Left lung (tissue), 4 donors: ENCODE measurements at regions not wholly inside any gene's neighbourhood (a gene's known extent, or its start where the extent isn't known, plus 50 kb on each side); places are given as distances from the start of the nearest gene placed in this dataset.
"Not testable (repeated sequence)": the region's sequence is repeated elsewhere in the genome, so short reads cannot be mapped to it uniquely, and the experiment has no call there.

Experiments
- ATAC-seq: fragments of 200-7000 bp; cut with Tn5 transposase; one replicate; pipeline ENCODE4 v1.9.1; 2020; ENCODE audit warnings: moderate library complexity
- DNase-seq, 4 donors: peaks; one replicate each; pipeline ENCODE4 v3.0.0-alpha.2; 2013 to 2020
- H3K27ac ChIP-seq, 2 donors: fragments of 200-600 bp; sonication (generic) in 1 of 2; one replicate each; pipeline versions ENCODE4 v1.5.0 to v1.8.0; 2020 to 2021
- H3K27me3 ChIP-seq, 2 donors: fragments of 200-600 bp; sonication (generic) in 1 of 2; one replicate each; pipeline versions ENCODE4 v1.5.0 to v1.8.0; 2020 to 2021
- H3K36me3 ChIP-seq, 2 donors: fragments of 200-600 bp; sonication (generic) in 1 of 2; one replicate each; pipeline versions ENCODE4 v1.5.0 to v1.8.0; 2020 to 2021
- H3K4me1 ChIP-seq, 2 donors: fragments of 200-600 bp; one replicate each; pipeline ENCODE4 v1.8.0; 2021
- H3K4me3 ChIP-seq, 2 donors: fragments of 200-600 bp; sonication (generic) in 1 of 2; one replicate each; pipeline versions ENCODE4 v1.5.0 to v1.8.0; 2020 to 2021; ENCODE audit warnings: mild to moderate bottlenecking in 1 of 2
- H3K9me3 ChIP-seq, 2 donors: fragments of 200-600 bp; sonication (generic) in 1 of 2; one replicate each; pipeline versions ENCODE4 v1.5.0 to v1.8.0; 2020 to 2021
- intact Hi-C, 2 donors: fragments of 100-400 bp; cut with DNase I; formaldehyde crosslinking; loops; one replicate each; pipeline versions ENCODE4 v1.11.2 to v1.14.2; 2022
- TF ChIP-seq, protein P1 (sequence below), 2 donors: fragments of 200-600 bp; sonication (generic) in 1 of 2; IDR thresholded peaks; one replicate each; pipeline versions ENCODE4 v1.5.0 to v1.8.0; 2021; ENCODE audit warnings: antibody characterized with exemption in 2 of 2
- donor health status: DM: no; HTN: yes; CAD: no.
- donor health status: DM: no; HTN: no; CAD: no.

- ATAC-seq, H3K27me3 ChIP-seq, H3K4me1 ChIP-seq, H3K4me3 ChIP-seq, H3K27ac ChIP-seq, DNase-seq, H3K36me3 ChIP-seq, intact Hi-C loops: not testable (repeated sequence)
- H3K9me3 ChIP-seq, result peaks cover 0 to 13% of the 10 kb centered on the region in 2 donors
Measured at GRCh38 chr21:10270211-10270610, 251.2 kb upstream of the TPTE start.

DNA sequence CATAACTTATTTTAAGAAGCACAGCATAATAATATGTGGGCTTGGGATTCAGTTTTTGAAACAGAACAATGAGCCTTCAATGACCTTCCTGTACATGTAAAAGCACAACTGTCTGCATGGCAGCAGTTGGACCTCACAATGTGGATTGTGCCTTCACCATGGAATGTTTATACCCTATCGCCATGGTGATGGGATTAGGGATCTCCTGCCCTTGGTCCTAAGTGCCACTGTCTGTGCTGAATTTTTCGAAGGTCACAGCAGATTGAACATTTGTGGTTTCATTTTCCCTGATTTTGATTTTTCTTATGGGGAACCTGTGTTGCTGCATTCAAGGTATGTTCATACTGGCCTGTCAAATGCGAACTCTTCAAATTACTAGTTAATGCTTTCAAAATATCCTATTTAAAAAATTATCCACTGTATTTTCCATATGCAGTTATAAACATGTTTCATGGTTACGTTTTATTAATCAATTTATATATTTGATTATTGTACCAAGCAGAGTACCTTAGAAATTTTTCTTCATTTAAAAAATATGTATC, 249.6 kb upstream of the TPTE start:
- H3K4me1 ChIP-seq, H3K4me3 ChIP-seq, intact Hi-C loops, H3K27me3 ChIP-seq, ATAC-seq, H3K36me3 ChIP-seq, H3K27ac ChIP-seq, DNase-seq: not testable (repeated sequence)
- H3K9me3 ChIP-seq, result peaks cover 0 to 13% of the 10 kb centered on the region in 2 donors

GRCh38 chr21:10272216-10272615, 249.2 kb upstream of the TPTE start:
- peak in 1 of 4 donors; percentile 22 for DNase-seq
- Histone ChIP-seq H3K4me1 (no peaks in the 10 kb centered on the region), H3K4me3 (no peak overlapping the region), H3K36me3 (no peaks in the 10 kb centered on the region), H3K27me3 (no peaks in the 10 kb centered on the region), H3K27ac (no peak overlapping the region), H3K9me3 (peaks cover 0 to 13% of the 10 kb centered on the region in 2 donors)
- no peak for ATAC-seq
- TF ChIP-seq, protein P1, sequence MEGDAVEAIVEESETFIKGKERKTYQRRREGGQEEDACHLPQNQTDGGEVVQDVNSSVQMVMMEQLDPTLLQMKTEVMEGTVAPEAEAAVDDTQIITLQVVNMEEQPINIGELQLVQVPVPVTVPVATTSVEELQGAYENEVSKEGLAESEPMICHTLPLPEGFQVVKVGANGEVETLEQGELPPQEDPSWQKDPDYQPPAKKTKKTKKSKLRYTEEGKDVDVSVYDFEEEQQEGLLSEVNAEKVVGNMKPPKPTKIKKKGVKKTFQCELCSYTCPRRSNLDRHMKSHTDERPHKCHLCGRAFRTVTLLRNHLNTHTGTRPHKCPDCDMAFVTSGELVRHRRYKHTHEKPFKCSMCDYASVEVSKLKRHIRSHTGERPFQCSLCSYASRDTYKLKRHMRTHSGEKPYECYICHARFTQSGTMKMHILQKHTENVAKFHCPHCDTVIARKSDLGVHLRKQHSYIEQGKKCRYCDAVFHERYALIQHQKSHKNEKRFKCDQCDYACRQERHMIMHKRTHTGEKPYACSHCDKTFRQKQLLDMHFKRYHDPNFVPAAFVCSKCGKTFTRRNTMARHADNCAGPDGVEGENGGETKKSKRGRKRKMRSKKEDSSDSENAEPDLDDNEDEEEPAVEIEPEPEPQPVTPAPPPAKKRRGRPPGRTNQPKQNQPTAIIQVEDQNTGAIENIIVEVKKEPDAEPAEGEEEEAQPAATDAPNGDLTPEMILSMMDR (IDR thresholded peaks at IDR 0.05), result no peak
- intact Hi-C loops, result no loop called here

- Histone ChIP-seq H3K36me3 (no peaks in the 10 kb centered on the region), H3K4me1 (no peaks in the 10 kb centered on the region), H3K9me3 (peaks cover 0 to 13% of the 10 kb centered on the region in 2 donors), H3K27ac (no peak overlapping the region), H3K27me3 (no peaks in the 10 kb centered on the region), H3K4me3 (no peak overlapping the region)
- TF ChIP-seq, protein P1 (IDR thresholded peaks at IDR 0.05), result no peak
- intact Hi-C loops, result no loop called here
- ATAC-seq (no peak), DNase-seq (no peak)
Measured at GRCh38 chr21:10273196-10273595, 248.2 kb upstream of the TPTE start.

DNA sequence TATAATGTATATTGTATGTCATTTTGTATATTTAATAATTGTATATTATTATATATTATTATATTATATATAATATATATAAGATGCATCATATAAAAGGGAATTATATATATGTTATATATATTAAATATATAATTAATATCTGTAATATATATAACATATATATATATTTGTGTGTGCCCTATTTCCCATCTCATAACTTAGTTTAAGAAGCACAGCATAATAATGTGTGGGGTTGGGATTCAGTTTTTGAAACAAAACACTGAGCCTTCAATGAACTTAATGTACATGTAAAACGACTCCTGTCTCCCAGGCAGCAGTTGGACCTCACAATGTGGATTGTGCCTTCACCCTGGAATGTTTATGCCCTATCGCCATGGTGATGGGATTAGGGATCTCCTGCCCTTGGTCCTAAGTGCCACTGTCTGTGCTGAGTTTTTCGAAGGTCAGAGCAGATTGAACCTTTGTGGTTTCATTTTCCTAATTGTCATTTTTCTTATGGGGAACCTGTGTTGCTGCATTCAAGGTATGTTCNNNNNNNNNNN, 247.5 kb upstream of the TPTE start:
- H3K4me1 ChIP-seq, ATAC-seq, DNase-seq, H3K4me3 ChIP-seq, H3K36me3 ChIP-seq, H3K27ac ChIP-seq, intact Hi-C loops, H3K27me3 ChIP-seq: not testable (repeated sequence)
- H3K9me3 ChIP-seq, result peaks cover 0 to 13% of the 10 kb centered on the region in 2 donors
